B cell (primary cell): ENCODE measurements at regions not wholly inside any gene's neighbourhood (a gene's known extent, or its start where the extent isn't known, plus 50 kb on each side); places are given as distances from the start of the nearest gene placed in this dataset.

Experiments used
- ATAC-seq: fragments of 200-7000 bp; cut with Tn5 transposase; one replicate; pipeline ENCODE4 v1.10.0; 2021; ENCODE audit warnings: low read depth, mild to moderate bottlenecking, moderate number of reproducible peaks, moderate library complexity
- CTCF ChIA-PET: fragments of 350-600 bp; sonication (Branson Sonifier 250); formaldehyde crosslinking; loops from one replicate; lab custom pipeline; 2021; ENCODE audit warnings: antibody characterized with exemption, inconsistent platforms; lab: Charles Lee
- POLR2A ChIA-PET: fragments of 350-600 bp; sonication (Branson Sonifier 250); formaldehyde crosslinking; loops from one replicate; lab custom pipeline; 2021; ENCODE audit warnings: antibody characterized with exemption; lab: Charles Lee
- DNase-seq: peaks from one replicate; pipeline ENCODE4 v3.0.0; 2013
- H2AFZ ChIP-seq: 2 replicates; pipeline ENCODE4 v1.6.1; 2012; ENCODE audit warnings: mild to moderate bottlenecking, low read depth, low read length; ENCODE audit not compliant: insufficient read depth, poor library complexity, severe bottlenecking
- H3K27ac ChIP-seq, 2 donors: 1 replicate in 1 of 2; 2 replicates in 1 of 2; pipeline ENCODE4 v1.5.1; 2012 to 2013; ENCODE audit warnings: low read length in 2 of 2, mild to moderate bottlenecking in 2 of 2, moderate library complexity in 1 of 2
- H3K27me3 ChIP-seq, 4 experiments: fragments of 200-600 bp in 1 of 4; sonication (generic) in 1 of 4; replicated peaks in 1 of 4; 1 replicate in 2 of 4; 2 replicates in 2 of 4; pipeline versions ENCODE4 v1.6.1 to v1.7.0; 2013 to 2016; ENCODE audit warnings: low read length in 3 of 4, mild to moderate bottlenecking in 2 of 4, mixed read lengths in 1 of 4, moderate library complexity in 1 of 4; ENCODE audit not compliant: insufficient read depth in 4 of 4, control insufficient read depth in 3 of 4; ENCODE audit errors: control extremely low read depth in 1 of 4
- H3K36me3 ChIP-seq, 2 experiments: replicated peaks in 1 of 2; 1 replicate in 1 of 2; 2 replicates in 1 of 2; pipeline versions ENCODE4 v1.6.1 to v1.7.1; 2013; ENCODE audit warnings: low read length in 1 of 2; ENCODE audit not compliant: insufficient read depth in 2 of 2, control insufficient read depth in 1 of 2; ENCODE audit errors: control extremely low read depth in 1 of 2, extremely low read depth in 1 of 2
- H3K4me1 ChIP-seq, 2 donors: fragments of 200-600 bp in 1 of 2; sonication (generic) in 1 of 2; 1 replicate in 1 of 2; 2 replicates in 1 of 2; pipeline versions ENCODE4 v1.5.1 to v1.6.1; 2013 to 2017; ENCODE audit warnings: low read length in 2 of 2; ENCODE audit not compliant: control insufficient read depth in 2 of 2, insufficient read depth in 2 of 2
- H3K4me2 ChIP-seq: replicated peaks from 2 replicates; pipeline ENCODE3; 2012; ENCODE audit warnings: mild to moderate bottlenecking, low read depth, low read length; ENCODE audit not compliant: poor library complexity, severe bottlenecking
- H3K4me3 ChIP-seq, 5 experiments: fragments of 200-600 bp in 1 of 5; sonication (generic) in 1 of 5; 1 replicate in 3 of 5; 2 replicates in 2 of 5; pipeline versions ENCODE4 v1.5.1 to v1.7.0; 2011 to 2016; ENCODE audit warnings: low read length in 4 of 5, mild to moderate bottlenecking in 4 of 5, low read depth in 2 of 5, control low read depth in 1 of 5, moderate library complexity in 1 of 5; ENCODE audit not compliant: insufficient read depth in 1 of 5; ENCODE audit errors: control extremely low read depth in 1 of 5, extremely low read depth in 1 of 5
- H3K79me2 ChIP-seq: fragments of 200-600 bp; sonication (generic); one replicate; pipeline ENCODE4 v1.6.0; 2016; ENCODE audit warnings: low read length; ENCODE audit not compliant: control insufficient read depth, insufficient read depth
- H3K9ac ChIP-seq: fragments of 200-600 bp; sonication (generic); 2 replicates; pipeline ENCODE4 v1.6.1; 2017; ENCODE audit warnings: mild to moderate bottlenecking, low read length, moderate library complexity
- H3K9me3 ChIP-seq, 3 donors: one replicate each; pipeline versions ENCODE4 v1.6.1 to v1.7.1; 2013; ENCODE audit warnings: low read length in 2 of 3; ENCODE audit not compliant: control insufficient read depth in 2 of 3, insufficient read depth in 1 of 3; ENCODE audit errors: control extremely low read depth in 1 of 3
- H4K20me1 ChIP-seq: 2 replicates; pipeline ENCODE4 v1.6.0; 2012; ENCODE audit warnings: mild to moderate bottlenecking, low read length; ENCODE audit not compliant: insufficient read depth, control insufficient read depth, poor library complexity, severe bottlenecking
- H3K27ac Mint-ChIP-seq: one replicate; pipeline ENCODE4 v1.8.0; 2021; ENCODE audit warnings: mixed read lengths
- H3K27me3 Mint-ChIP-seq: one replicate; pipeline ENCODE4 v1.8.0; 2021; ENCODE audit warnings: mixed read lengths
- H3K4me1 Mint-ChIP-seq: one replicate; pipeline ENCODE4 v1.8.0; 2021; ENCODE audit warnings: mixed read lengths
- H3K4me3 Mint-ChIP-seq: one replicate; pipeline ENCODE4 v1.8.0; 2021; ENCODE audit warnings: mixed read lengths
- H3K9me3 Mint-ChIP-seq: one replicate; pipeline ENCODE4 v1.8.0; 2022; ENCODE audit warnings: mixed read lengths; ENCODE audit not compliant: insufficient read depth
- EZH2 ChIP-seq: IDR thresholded peaks from 2 replicates; pipeline ENCODE4 v1.6.1; 2012; ENCODE audit warnings: borderline replicate concordance, low read depth, mild to moderate bottlenecking, moderate library complexity, low read length; ENCODE audit not compliant: insufficient read depth, poor library complexity, severe bottlenecking
- WGBS: methylation state at CpG from one replicate; pipeline ENCODE4 v1.1.5; 2013; ENCODE audit warnings: missing lambda C conversion rate; ENCODE audit not compliant: insufficient coverage; 5-methylcytosine and 5-hydroxymethylcytosine counted together
- intact Hi-C: fragments of 100-400 bp; cut with micrococcal nuclease; formaldehyde crosslinking; loops from one replicate; pipeline ENCODE4 v1.10.0; 2022
- TF ChIP-seq, protein P1 (sequence below): fragments of 200-600 bp; IDR thresholded peaks from one replicate; pipeline ENCODE4 v1.8.0; 2022; ENCODE audit warnings: antibody characterized with exemption, mild to moderate bottlenecking

DNA sequence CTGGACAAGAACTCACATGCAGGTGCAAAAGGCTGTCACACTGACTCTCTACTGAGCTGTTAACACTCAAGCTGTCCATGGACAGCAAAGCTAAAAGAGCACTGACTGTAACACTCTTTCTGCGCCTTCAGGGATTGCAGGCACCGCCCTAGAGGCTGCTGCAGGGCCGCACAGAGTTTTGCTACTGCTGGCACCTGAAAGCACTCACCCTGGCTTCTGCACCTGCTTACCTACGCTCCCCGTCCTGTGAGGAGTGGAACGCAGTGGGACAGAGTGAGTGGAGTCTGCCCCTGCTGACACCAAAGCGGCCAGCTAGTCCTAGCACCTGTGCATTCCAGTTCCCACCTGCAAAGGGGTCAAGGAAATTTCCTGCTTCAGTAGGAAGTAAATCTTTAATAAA, 941.3 kb downstream of the DIPK2A start:
- Mint-ChIP-seq H3K4me3 (no peak overlapping the region), H3K4me1 (no peaks in the 10 kb centered on the region), H3K27ac (no peak overlapping the region), H3K9me3 (peaks cover 5% of the 10 kb centered on the region), H3K27me3 (no peaks in the 10 kb centered on the region)
- no peak overlapping the region for H3K9ac ChIP-seq
- ChIA-PET POLR2A (no interaction called here), CTCF (no interaction called here)
- TF ChIP-seq, protein P1, sequence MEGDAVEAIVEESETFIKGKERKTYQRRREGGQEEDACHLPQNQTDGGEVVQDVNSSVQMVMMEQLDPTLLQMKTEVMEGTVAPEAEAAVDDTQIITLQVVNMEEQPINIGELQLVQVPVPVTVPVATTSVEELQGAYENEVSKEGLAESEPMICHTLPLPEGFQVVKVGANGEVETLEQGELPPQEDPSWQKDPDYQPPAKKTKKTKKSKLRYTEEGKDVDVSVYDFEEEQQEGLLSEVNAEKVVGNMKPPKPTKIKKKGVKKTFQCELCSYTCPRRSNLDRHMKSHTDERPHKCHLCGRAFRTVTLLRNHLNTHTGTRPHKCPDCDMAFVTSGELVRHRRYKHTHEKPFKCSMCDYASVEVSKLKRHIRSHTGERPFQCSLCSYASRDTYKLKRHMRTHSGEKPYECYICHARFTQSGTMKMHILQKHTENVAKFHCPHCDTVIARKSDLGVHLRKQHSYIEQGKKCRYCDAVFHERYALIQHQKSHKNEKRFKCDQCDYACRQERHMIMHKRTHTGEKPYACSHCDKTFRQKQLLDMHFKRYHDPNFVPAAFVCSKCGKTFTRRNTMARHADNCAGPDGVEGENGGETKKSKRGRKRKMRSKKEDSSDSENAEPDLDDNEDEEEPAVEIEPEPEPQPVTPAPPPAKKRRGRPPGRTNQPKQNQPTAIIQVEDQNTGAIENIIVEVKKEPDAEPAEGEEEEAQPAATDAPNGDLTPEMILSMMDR: no peak
- TF ChIP-seq EZH2: no peak
- no peaks in the 10 kb centered on the region for H3K27me3 ChIP-seq
- H3K4me2 ChIP-seq: no peak overlapping the region
- H3K36me3 ChIP-seq: no peaks in the 10 kb centered on the region
- 95% methylated on average over 7 of the region's 7 CpGs for WGBS
- H3K4me1 ChIP-seq: no peaks in the 10 kb centered on the region
- no peak for DNase-seq
- H3K79me2 ChIP-seq: no peaks in the 10 kb centered on the region
- intact Hi-C loops: no loop called here
- no peaks in the 10 kb centered on the region for H4K20me1 ChIP-seq
- no peak overlapping the region for H3K4me3 ChIP-seq
- no peak overlapping the region for H2AFZ ChIP-seq
- peaks cover 0 to 11% (median 0%) of the 10 kb centered on the region in 3 donors for H3K9me3 ChIP-seq
- ATAC-seq: no peak
- no peak overlapping the region for H3K27ac ChIP-seq

DNA sequence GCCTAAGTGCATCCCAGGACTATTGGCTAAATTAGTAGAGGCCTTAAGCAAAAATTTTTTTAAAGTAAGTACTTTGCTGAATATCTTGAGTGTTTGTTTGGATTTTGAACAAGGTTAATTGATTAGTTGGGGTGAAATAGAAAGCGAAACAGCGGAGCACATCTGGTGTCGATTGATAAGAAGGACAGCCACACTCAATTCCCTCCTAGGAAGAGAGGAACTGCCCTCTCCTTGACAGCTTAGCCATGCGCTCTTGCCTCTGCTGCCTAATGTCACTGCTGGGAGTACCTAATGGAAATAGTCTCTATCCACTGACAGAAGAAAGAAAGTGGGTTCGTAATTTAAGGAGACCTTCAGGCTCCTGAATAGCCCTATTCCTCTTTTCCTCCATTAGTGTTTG, 943.6 kb downstream of the DIPK2A start:
- H3K9ac ChIP-seq: no peak overlapping the region
- H3K4me3 ChIP-seq: no peak overlapping the region
- H3K27me3 ChIP-seq: no peaks in the 10 kb centered on the region
- H3K9me3 ChIP-seq: peaks cover 0 to 6% (median 0%) of the 10 kb centered on the region in 3 donors
- no peak overlapping the region for H2AFZ ChIP-seq
- no peaks in the 10 kb centered on the region for H3K4me1 ChIP-seq
- H3K27ac ChIP-seq: no peak overlapping the region
- ATAC-seq (no peak), DNase-seq (no peak)
- no peaks in the 10 kb centered on the region for H3K79me2 ChIP-seq
- TF ChIP-seq EZH2: no peak
- TF ChIP-seq, protein P1: no peak
- intact Hi-C loops: no loop called here
- ChIA-PET POLR2A (no interaction called here), CTCF (no interaction called here)
- WGBS: no CpG with 5 or more reads among the region's 5 CpGs
- no peaks in the 10 kb centered on the region for H4K20me1 ChIP-seq
- H3K27me3 Mint-ChIP-seq: no peaks in the 10 kb centered on the region
- H3K9me3 Mint-ChIP-seq: peaks cover 2% of the 10 kb centered on the region
- H3K4me3 Mint-ChIP-seq: no peak overlapping the region
- H3K27ac Mint-ChIP-seq: no peak overlapping the region
- H3K36me3 ChIP-seq: no peaks in the 10 kb centered on the region
- no peak overlapping the region for H3K4me2 ChIP-seq
- H3K4me1 Mint-ChIP-seq: no peaks in the 10 kb centered on the region
